RWPE1 (cell line): ENCODE measurements at regions not wholly inside any gene's neighbourhood (a gene's known extent, or its start where the extent isn't known, plus 50 kb on each side); places are given as distances from the start of the nearest gene placed in this dataset.

Experiments
- CTCF ChIA-PET: fragments of 350-600 bp; sonication (Branson Sonifier 250); formaldehyde crosslinking; extraction: SDS; loops from one replicate; lab custom pipeline; 2021; lab: Yijun Ruan, JAX
- POLR2A ChIA-PET: fragments of 400-600 bp; formaldehyde crosslinking; extraction: SDS; loops from one replicate; lab custom pipeline; 2020; ENCODE audit warnings: antibody characterized with exemption; ENCODE audit not compliant: low non-redundant PET; lab: Yijun Ruan, JAX
- DNase-seq: peaks from one replicate; pipeline ENCODE4 v3.0.0; 2012; ENCODE audit warnings: low spot score
- H3K27ac ChIP-seq: fragments of 450-650 bp; 2 replicates; pipeline ENCODE4 v1.5.1; 2017
- TF ChIP-seq, protein P1 (sequence below): fragments of 450-650 bp; conservative IDR thresholded peaks from 2 replicates; pipeline ENCODE4 v1.5.1; 2017; ENCODE audit warnings: low read depth, mild to moderate bottlenecking

DNA sequence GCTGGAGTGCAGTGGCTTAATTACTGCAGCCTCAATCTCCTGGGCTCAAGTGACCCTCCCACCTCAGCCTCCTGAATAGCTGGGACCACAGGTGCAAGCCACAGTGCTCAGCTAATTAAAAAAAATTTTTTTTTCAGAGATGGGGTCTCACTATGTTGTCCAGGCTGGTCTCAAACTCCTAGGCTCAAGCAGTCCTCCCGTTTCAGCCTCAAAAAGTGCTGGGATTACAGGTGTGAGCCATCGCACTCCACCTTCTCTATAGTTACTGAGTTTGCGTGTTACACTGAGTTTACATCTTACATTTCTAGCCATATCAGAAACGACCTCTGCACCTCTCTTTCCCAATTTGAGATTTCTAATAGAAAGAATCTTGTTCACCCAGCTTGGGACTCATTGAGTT lies 53.6 kb upstream of the EML4 start:
- H3K27ac ChIP-seq = no peak overlapping the region
- TF ChIP-seq, protein P1, sequence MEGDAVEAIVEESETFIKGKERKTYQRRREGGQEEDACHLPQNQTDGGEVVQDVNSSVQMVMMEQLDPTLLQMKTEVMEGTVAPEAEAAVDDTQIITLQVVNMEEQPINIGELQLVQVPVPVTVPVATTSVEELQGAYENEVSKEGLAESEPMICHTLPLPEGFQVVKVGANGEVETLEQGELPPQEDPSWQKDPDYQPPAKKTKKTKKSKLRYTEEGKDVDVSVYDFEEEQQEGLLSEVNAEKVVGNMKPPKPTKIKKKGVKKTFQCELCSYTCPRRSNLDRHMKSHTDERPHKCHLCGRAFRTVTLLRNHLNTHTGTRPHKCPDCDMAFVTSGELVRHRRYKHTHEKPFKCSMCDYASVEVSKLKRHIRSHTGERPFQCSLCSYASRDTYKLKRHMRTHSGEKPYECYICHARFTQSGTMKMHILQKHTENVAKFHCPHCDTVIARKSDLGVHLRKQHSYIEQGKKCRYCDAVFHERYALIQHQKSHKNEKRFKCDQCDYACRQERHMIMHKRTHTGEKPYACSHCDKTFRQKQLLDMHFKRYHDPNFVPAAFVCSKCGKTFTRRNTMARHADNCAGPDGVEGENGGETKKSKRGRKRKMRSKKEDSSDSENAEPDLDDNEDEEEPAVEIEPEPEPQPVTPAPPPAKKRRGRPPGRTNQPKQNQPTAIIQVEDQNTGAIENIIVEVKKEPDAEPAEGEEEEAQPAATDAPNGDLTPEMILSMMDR = no peak
- ChIA-PET CTCF (no interaction called here), POLR2A (no interaction called here)
- DNase-seq = no peak

DNA sequence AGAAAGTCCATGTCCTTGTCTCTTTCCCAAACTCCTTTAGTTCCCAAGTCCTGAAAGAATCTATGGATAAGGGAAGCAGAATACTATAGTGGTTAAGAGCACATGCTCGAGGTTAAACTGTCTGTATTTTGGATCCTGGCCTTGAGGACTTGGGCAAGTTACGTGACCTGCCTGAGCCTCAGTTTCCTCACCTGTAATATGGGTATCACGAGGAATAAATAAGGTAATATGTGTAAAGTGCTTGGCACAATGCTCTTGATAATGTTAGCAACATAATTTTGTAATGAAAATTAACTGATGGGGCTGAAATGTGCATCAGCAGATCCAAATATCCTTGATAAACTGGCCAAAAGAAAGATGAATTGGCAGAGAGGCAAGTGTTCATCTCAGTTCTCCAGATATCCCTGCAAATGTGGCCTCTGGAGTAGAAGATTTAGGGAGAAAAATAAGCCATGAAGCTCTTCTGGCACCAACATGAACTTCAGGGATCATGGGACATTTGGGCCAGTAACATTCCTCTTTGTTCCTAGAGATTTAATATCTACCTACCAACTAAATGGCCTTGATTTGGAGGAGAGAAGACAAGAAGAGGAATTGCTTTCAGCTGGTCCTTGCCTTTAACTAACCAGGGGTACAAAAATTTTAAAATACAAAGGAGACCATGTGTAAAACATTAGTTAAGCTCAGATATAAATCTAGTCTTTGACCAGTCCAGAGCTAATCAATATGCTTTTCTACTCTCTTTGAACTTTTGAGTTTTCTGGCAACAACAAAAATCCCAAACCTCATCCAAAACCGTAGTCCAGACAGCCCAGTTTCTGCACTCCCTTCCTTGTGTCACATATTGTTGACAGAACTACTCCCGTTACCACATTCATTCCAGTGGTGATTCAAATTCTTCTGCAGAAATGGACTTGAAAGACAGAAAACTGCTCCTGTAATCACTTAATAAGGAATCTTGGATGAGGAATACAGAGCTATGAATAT lies 52.7 kb upstream of the EML4 start:
- POLR2A ChIA-PET = no interaction called here
- H3K27ac ChIP-seq = no peak overlapping the region
- DNase-seq = no peak
- CTCF ChIA-PET = interaction anchor here (0.6 to 0.7 kb wide), 2 partner anchors 45 to 63 kb away, joined by 3 to 5 read pairs; no protein-coding TSS in a partner anchor
- TF ChIP-seq, protein P1 = no peak

DNA sequence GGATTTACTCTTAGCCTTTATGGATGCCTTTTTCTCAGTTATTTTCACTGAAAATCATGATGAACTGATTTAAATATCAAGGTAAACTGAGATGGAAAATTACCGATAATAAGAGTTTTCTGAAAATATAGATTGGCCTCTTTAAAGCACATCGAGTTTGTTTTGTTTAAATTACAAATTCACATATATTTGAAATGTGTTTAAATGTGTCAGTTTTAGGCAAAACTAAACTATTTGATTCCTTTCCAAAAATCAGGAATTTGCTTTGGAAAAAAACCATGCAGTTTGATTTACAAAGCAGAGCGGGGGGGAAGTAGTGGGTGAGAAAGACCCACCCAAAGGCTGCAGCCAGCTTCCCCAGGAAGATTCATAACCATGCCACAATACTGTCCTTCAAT lies 52.0 kb upstream of the EML4 start:
- CTCF ChIA-PET = interaction anchor here (0.7 kb wide), 1 partner anchor 62 kb away, joined by 3 read pairs; no protein-coding TSS in a partner anchor

DNA sequence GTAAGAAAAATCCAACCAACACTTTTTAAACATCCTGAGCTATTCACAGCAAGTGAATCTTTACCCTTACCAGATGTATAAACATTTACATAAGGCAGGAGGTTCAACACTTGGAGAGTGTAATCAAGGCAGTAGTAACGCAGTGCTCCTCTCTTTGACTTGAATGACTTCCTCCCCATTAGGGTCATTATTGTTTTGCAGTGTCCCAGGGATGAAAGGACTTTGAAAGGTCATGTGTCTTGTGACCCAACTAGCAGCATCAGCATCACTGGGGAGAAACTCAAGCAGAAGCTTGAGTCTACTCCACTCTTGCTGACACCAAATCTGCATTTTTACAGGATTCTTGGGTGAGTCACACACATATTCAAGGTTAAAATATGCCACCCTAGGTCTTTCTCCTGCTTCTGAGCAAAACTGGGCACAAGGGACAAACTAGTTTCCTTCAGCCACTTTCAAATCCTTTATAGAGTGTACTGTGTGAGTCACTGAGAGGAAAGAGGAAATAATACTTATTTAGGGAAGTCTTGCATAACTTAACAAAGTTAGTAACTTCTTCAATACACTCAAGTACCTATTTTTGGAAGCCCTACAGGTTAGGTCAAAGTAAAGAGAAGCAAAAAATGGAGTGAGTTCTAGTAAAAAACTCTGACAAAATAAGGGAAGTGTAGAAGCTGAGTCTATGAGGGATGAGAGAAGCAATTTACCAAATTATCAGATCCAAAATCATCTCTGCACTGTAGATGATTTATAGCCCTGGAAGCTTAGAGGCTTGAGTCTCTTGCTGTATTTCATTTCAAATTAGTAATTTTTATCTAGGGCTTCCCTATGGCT lies 51.0 kb upstream of the EML4 start:
- no peak overlapping the region for H3K27ac ChIP-seq
- POLR2A ChIA-PET = no interaction called here
- no peak for DNase-seq
- CTCF ChIA-PET = interaction anchor here (0.6 kb wide), 1 partner anchor 655 kb away, joined by 3 read pairs; no protein-coding TSS in a partner anchor
- TF ChIP-seq, protein P1 = no peak

More for the DNA sequence above, 52.0 kb upstream of the EML4 start:
- DNase-seq = no peak
- H3K27ac ChIP-seq = no peak overlapping the region
- TF ChIP-seq, protein P1 = no peak
- POLR2A ChIA-PET = no interaction called here

DNA sequence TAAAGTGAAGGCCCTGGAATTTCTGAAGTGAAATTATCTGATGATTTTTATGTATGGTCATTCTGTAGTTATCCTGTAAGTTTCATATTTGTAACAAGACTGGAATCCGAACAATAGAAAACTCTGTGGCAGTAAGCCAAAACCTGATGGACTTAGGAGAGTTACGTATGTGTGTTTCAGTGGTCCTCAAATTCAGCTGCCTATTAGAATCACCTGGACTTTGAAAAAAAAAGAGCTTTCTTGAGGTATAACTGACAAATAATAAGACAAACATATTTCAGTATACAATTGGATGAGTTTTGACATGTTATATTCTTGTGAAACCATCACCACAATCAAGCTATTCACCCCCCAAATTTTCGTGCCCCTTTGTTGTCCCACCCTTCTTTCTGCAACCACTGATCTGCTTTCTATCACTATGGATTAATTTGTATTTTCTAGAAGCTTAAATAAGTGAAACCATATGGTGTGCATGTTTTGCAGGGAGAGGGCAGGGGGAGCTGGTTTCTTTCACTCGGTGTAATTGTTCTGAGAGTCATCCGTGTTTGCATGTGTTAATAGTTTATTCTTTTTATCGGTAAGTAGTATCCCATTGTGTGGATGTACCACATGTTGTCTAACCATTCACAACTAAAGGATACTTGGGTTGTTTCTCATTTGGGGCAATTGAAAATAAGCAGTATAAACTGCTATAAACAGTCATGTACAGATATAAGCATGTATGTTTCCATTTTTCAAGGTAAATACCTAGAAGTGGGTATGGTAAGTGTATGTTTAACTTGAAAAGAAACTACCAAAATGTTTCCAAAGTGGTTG lies 50.2 kb upstream of the EML4 start:
- no peak overlapping the region for H3K27ac ChIP-seq
- ChIA-PET POLR2A (no interaction called here), CTCF (no interaction called here)
- no peak for DNase-seq
- TF ChIP-seq, protein P1 = no peak
